WI38 (cell line): ENCODE measurements at regions not wholly inside any gene's neighbourhood (a gene's known extent, or its start where the extent isn't known, plus 50 kb on each side); places are given as distances from the start of the nearest gene placed in this dataset.

Experiments
- H3K4me3 ChIP-seq: 2 replicates; pipeline ENCODE4 v1.5.1; 2011; ENCODE audit warnings: low read depth, mild to moderate bottlenecking, control low read depth, low read length
- TF ChIP-seq, protein P1 (sequence below): IDR thresholded peaks from 2 replicates; pipeline ENCODE4 v1.5.1; 2012; ENCODE audit warnings: low read depth, mild to moderate bottlenecking, control low read depth, low read length

- TF ChIP-seq, protein P1, sequence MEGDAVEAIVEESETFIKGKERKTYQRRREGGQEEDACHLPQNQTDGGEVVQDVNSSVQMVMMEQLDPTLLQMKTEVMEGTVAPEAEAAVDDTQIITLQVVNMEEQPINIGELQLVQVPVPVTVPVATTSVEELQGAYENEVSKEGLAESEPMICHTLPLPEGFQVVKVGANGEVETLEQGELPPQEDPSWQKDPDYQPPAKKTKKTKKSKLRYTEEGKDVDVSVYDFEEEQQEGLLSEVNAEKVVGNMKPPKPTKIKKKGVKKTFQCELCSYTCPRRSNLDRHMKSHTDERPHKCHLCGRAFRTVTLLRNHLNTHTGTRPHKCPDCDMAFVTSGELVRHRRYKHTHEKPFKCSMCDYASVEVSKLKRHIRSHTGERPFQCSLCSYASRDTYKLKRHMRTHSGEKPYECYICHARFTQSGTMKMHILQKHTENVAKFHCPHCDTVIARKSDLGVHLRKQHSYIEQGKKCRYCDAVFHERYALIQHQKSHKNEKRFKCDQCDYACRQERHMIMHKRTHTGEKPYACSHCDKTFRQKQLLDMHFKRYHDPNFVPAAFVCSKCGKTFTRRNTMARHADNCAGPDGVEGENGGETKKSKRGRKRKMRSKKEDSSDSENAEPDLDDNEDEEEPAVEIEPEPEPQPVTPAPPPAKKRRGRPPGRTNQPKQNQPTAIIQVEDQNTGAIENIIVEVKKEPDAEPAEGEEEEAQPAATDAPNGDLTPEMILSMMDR = no peak
- no peak overlapping the region for H3K4me3 ChIP-seq
These were observed 134.1 kb upstream of the CITED2 start for GRCh38 chr6:139508576-139508975.

DNA sequence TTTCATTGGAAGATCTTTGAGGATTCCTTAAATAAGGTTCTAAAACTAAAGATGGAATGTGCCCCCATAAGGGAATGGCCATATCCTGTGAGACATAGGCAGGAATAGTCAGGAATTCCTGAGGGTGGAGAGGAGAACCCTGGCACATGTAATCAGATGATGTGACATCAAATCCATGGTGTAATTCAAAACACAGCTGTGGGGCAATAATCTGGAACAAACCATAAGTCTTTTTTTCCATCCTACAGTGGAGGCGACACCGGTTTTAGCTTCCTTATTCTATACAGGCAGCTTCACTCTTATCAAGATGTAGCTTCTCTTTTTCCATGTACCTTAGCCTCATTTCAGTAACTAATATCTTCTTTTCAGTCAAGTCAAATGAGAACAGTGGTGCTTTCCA lies 133.6 kb upstream of the CITED2 start:
- no peak overlapping the region for H3K4me3 ChIP-seq
- TF ChIP-seq, protein P1 = no peak

DNA sequence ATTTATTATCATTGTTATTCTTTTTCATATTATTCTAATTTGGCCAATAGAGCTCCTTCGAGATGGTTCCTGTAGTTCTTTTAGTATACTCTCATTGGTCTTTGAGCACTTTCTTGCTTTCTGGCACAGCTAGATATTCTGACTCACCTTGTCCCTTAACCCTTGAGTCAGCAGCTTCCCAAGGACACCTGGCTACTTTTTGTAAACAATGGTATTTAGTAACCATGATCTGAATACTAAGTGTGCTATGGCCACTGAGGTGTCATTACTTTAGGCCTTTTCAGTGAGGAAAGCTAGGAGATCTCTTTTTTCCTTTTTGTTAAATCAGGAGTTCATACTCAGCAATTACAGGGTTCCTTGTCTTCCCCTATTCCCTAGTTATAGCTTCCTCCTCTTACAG lies 126.5 kb upstream of the CITED2 start:
- H3K4me3 ChIP-seq = no peak overlapping the region
- TF ChIP-seq, protein P1 = no peak

- TF ChIP-seq, protein P1 = no peak
- no peak overlapping the region for H3K4me3 ChIP-seq
These were observed 124.3 kb upstream of the CITED2 start for GRCh38 chr6:139498715-139499114.

- H3K4me3 ChIP-seq = no peak overlapping the region
- TF ChIP-seq, protein P1 = no peak
These were observed 123.0 kb upstream of the CITED2 start for GRCh38 chr6:139497345-139497961.

GRCh38 chr6:139496654-139497344 lies 122.4 kb upstream of the CITED2 start:
- no peak overlapping the region for H3K4me3 ChIP-seq
- TF ChIP-seq, protein P1 = no peak

DNA sequence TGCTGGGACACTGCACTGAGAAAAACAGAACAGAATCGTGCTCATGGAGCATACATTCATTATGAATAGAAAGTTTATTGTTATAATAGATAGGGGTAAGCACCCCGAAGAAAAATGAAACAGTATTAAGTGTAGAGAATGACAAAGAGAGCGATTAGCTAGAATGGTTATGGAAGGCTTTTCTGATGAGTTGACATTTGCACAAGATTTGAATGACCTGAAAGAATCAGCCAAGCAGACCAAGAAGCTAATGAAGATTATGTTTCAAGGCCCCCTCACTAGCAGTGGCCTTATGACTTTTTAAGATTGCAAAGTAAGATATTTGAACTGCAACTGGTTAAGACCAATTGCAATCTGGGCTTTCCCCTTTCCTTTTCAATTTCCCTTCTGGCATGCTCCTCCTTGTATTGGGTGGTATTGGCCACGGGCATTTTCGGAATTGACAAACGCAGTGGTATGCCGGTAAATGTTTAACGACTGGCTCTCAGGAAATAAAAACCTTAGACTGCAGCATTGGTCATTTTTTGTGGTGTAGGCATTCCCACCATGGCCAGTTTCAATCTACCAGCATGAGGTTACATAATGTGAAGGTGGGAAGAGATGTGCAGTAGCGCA lies 120.0 kb upstream of the CITED2 start:
- H3K4me3 ChIP-seq = no peak overlapping the region
- TF ChIP-seq, protein P1 = no peak
